Endothelial cell of umbilical vein (primary cell): ENCODE measurements at regions not wholly inside any gene's neighbourhood (a gene's known extent, or its start where the extent isn't known, plus 50 kb on each side); places are given as distances from the start of the nearest gene placed in this dataset.

Experiments used
- BruUV-seq: library from RNA; stranded (reverse); fragments of 400-500 nt; replicated peaks from 2 replicates; lab custom pipeline; 2021; lab: Mats Ljungman, UMichigan
- CTCF ChIA-PET: fragments of 300-600, 350-600 bp; sonication (Branson Sonifier 250); formaldehyde crosslinking; loops from one replicate; lab custom pipeline; 2021; ENCODE audit warnings: antibody characterized with exemption, inconsistent platforms; lab: Charles Lee
- POLR2A ChIA-PET: fragments of 300-600, 350-600 bp; sonication (Branson Sonifier 250); formaldehyde crosslinking; loops from one replicate; lab custom pipeline; 2021; ENCODE audit warnings: antibody characterized with exemption, inconsistent platforms; lab: Charles Lee
- DNase-seq: peaks from one replicate; pipeline ENCODE4 v3.0.0-alpha.2; 2011; ENCODE audit warnings: low read depth, low spot score
- FAIRE-seq: peaks from 2 replicates; lab custom pipeline; 2011; peaks lifted over from hg19 to GRCh38; lab: Jason Lieb, UNC
- H2AFZ ChIP-seq: 2 replicates; pipeline ENCODE4 v1.6.0; 2012; ENCODE audit warnings: low read depth, low read length, control low read depth, inconsistent platforms
- H3K27ac ChIP-seq: 2 replicates; pipeline ENCODE4 v1.5.1; 2011; ENCODE audit warnings: low read depth, mild to moderate bottlenecking, control low read depth, low read length, moderate library complexity; ENCODE audit not compliant: insufficient read depth
- H3K27me3 ChIP-seq, 2 experiments: 2 replicates each; pipeline versions ENCODE4 v1.6.0 to v1.6.1; 2011; ENCODE audit warnings: low read length in 2 of 2, mixed read lengths in 1 of 2; ENCODE audit not compliant: control insufficient read depth in 2 of 2, insufficient read depth in 2 of 2
- H3K36me3 ChIP-seq, 2 experiments: 2 replicates in 1 of 2; 3 replicates in 1 of 2; pipeline ENCODE4 v1.5.1; 2011; ENCODE audit warnings: low read length in 2 of 2, mild to moderate bottlenecking in 1 of 2, moderate library complexity in 1 of 2; ENCODE audit not compliant: control insufficient read depth in 2 of 2, insufficient read depth in 2 of 2; ENCODE audit errors: extremely low read depth in 1 of 2
- H3K4me1 ChIP-seq: 3 replicates; pipeline ENCODE4 v1.5.1; 2011; ENCODE audit warnings: mild to moderate bottlenecking, low read length; ENCODE audit not compliant: control insufficient read depth, insufficient read depth; ENCODE audit errors: extremely low read depth
- H3K4me2 ChIP-seq: 2 replicates; pipeline ENCODE4 v1.6.1; 2011; ENCODE audit warnings: low read length, control low read depth, mixed read lengths; ENCODE audit not compliant: insufficient read depth
- H3K4me3 ChIP-seq, 3 experiments: fragments of 200-600 bp in 1 of 3; sonication (generic), shearing (Covaris generic) in 1 of 3; replicated peaks in 1 of 3; 2 replicates each; pipeline ENCODE4 v1.5.1; 2011 to 2016; ENCODE audit warnings: control low read depth in 3 of 3, low read length in 3 of 3, mild to moderate bottlenecking in 2 of 3, inconsistent platforms in 1 of 3, low read depth in 1 of 3, moderate library complexity in 1 of 3; ENCODE audit not compliant: insufficient read depth in 1 of 3
- H3K79me2 ChIP-seq: 2 replicates; pipeline ENCODE4 v1.6.0; 2012; ENCODE audit warnings: low read length, inconsistent platforms; ENCODE audit not compliant: control insufficient read depth, insufficient read depth
- H3K9ac ChIP-seq: replicated peaks from 2 replicates; pipeline ENCODE3; 2011; ENCODE audit warnings: low read length, control low read depth; ENCODE audit not compliant: insufficient read depth; ENCODE audit errors: extremely low read depth
- H3K9me1 ChIP-seq: replicated peaks from 3 replicates; pipeline ENCODE4 v1.6.0; 2011; ENCODE audit warnings: mild to moderate bottlenecking, low read length; ENCODE audit not compliant: control insufficient read depth, insufficient read depth; ENCODE audit errors: extremely low read depth
- H3K9me3 ChIP-seq: replicated peaks from 2 replicates; pipeline ENCODE4 v1.5.1; 2012; ENCODE audit warnings: low read length, inconsistent platforms; ENCODE audit not compliant: control insufficient read depth, insufficient read depth
- H4K20me1 ChIP-seq: replicated peaks from 2 replicates; pipeline ENCODE3; 2011; ENCODE audit warnings: mild to moderate bottlenecking, low read length; ENCODE audit not compliant: control insufficient read depth, insufficient read depth; ENCODE audit errors: extremely low read depth
- CTCF ChIP-seq, 2 donors: IDR thresholded peaks; 1 replicate in 1 of 2; 2 replicates in 1 of 2; pipeline ENCODE4 v1.5.1; 2011; ENCODE audit warnings: low read length in 2 of 2, mild to moderate bottlenecking in 2 of 2, moderate library complexity in 2 of 2, control low read depth in 1 of 2, inconsistent platforms in 1 of 2, low read depth in 1 of 2; ENCODE audit not compliant: insufficient read depth in 1 of 2; ENCODE audit errors: extremely low read depth in 1 of 2
- EZH2 ChIP-seq: IDR thresholded peaks from 2 replicates; pipeline ENCODE4 v1.6.1; 2012; ENCODE audit warnings: borderline replicate concordance, low read depth, mild to moderate bottlenecking, moderate library complexity, low read length, inconsistent platforms; ENCODE audit not compliant: severe bottlenecking
- FOS ChIP-seq: IDR thresholded peaks from 2 replicates; pipeline ENCODE4 v1.6.1; 2011; ENCODE audit warnings: mild to moderate bottlenecking, low read length, moderate library complexity, borderline replicate concordance; ENCODE audit not compliant: insufficient read depth
- GATA2 ChIP-seq: IDR thresholded peaks from 2 replicates; pipeline ENCODE4 v1.7.0; 2011; ENCODE audit warnings: low read depth, mild to moderate bottlenecking, moderate library complexity, mixed read lengths, low read length; ENCODE audit not compliant: insufficient read length, insufficient read depth
- JUN ChIP-seq: IDR thresholded peaks from 2 replicates; pipeline ENCODE4 v1.6.1; 2011; ENCODE audit warnings: borderline replicate concordance, low read depth; ENCODE audit not compliant: insufficient read length, insufficient read depth
- MAX ChIP-seq: IDR thresholded peaks from 2 replicates; pipeline ENCODE4 v1.6.1; 2011; ENCODE audit not compliant: insufficient read depth, insufficient read length
- MYC ChIP-seq: IDR thresholded peaks from one replicate; pipeline ENCODE4 v1.6.1; 2011; ENCODE audit warnings: mild to moderate bottlenecking, low read depth, low read length
- POLR2A ChIP-seq: IDR thresholded peaks from 2 replicates; pipeline ENCODE4 v1.6.1; 2012; ENCODE audit warnings: low read depth, mild to moderate bottlenecking, control low read depth, low read length
- POLR2AphosphoS5 ChIP-seq: IDR thresholded peaks from 2 replicates; pipeline ENCODE4 v1.6.1; 2012; ENCODE audit warnings: low read depth, mild to moderate bottlenecking, control low read depth, low read length, moderate library complexity; ENCODE audit not compliant: insufficient read depth
- dilution Hi-C: fragments of 300-500 bp; cut with MboI; formaldehyde crosslinking; loops from one replicate; pipeline ENCODE4 v1.15.0; 2019; ENCODE audit warnings: low sequenced_read_pairs; ENCODE audit not compliant: extremely low pct_ligation_motif_present
- intact Hi-C: fragments of 100-400 bp; cut with micrococcal nuclease; formaldehyde crosslinking; loops from one replicate; pipeline ENCODE4 v1.10.0; 2022

- Histone ChIP-seq H2AFZ (no peak overlapping the region), H3K4me3 (no peak overlapping the region), H3K27me3 (no peaks in the 10 kb centered on the region), H3K36me3 (no peaks in the 10 kb centered on the region), H3K9me3 (no peaks in the 10 kb centered on the region), H3K9ac (no peak overlapping the region), H3K4me1 (no peaks in the 10 kb centered on the region), H4K20me1 (no peaks in the 10 kb centered on the region), H3K27ac (no peak overlapping the region), H3K79me2 (no peaks in the 10 kb centered on the region), H3K9me1 (no peaks in the 10 kb centered on the region), H3K4me2 (no peak overlapping the region)
- intact Hi-C loops: no loop called here
- no TSS peak for BruUV-seq
- dilution Hi-C loops: no loop called here
- CTCF ChIA-PET: no interaction called here
- FAIRE-seq: no peak
- DNase-seq: no peak
- POLR2A ChIA-PET: no interaction called here
- no peak for TF ChIP-seq MAX
- TF ChIP-seq GATA2: no peak
- TF ChIP-seq CTCF (IDR thresholded peaks at IDR 0.05; ENCODE audit: extremely low read depth in 1 of 2, insufficient read depth in 1 of 2, low read depth in 1 of 2, low read length in 2 of 2): no peak
- TF ChIP-seq FOS: no peak
- TF ChIP-seq JUN: no peak
- TF ChIP-seq POLR2A: no peak
- TF ChIP-seq EZH2: no peak
- TF ChIP-seq POLR2AphosphoS5: no peak
- no peak for TF ChIP-seq MYC
Measured at GRCh38 chr3:166663194-166663593, 716.9 kb downstream of the ZBBX start.
